HEK293T (cell line): ENCODE measurements at regions not wholly inside any gene's neighbourhood (a gene's known extent, or its start where the extent isn't known, plus 50 kb on each side); places are given as distances from the start of the nearest gene placed in this dataset.

ENCODE experiments used
- CTCF ChIA-PET: fragments of 350-600 bp; formaldehyde crosslinking; extraction: SDS; loops from one replicate; lab custom pipeline; 2021; ENCODE audit warnings: antibody characterized with exemption, inconsistent platforms; lab: Yijun Ruan, JAX
- POLR2A ChIA-PET: fragments of 350-600 bp; formaldehyde crosslinking; extraction: SDS; loops from one replicate; lab custom pipeline; 2020; ENCODE audit warnings: antibody characterized with exemption, inconsistent platforms; lab: Yijun Ruan, JAX
- DNase-seq: peaks from one replicate; pipeline ENCODE4 v3.0.0; 2012; ENCODE audit warnings: mixed read lengths; ENCODE audit errors: extremely low spot score
- ARNT ChIP-seq: fragments of 450-650 bp; IDR thresholded peaks from 2 replicates; pipeline ENCODE4 v1.6.1; 2017; ENCODE audit warnings: mild to moderate bottlenecking
- BHLHE40 ChIP-seq: fragments of 450-650 bp; IDR thresholded peaks from 2 replicates; pipeline ENCODE4 v1.6.1; 2016; ENCODE audit warnings: mild to moderate bottlenecking, moderate library complexity, borderline replicate concordance
- CTBP1 ChIP-seq: fragments of 450-650 bp; IDR thresholded peaks from 2 replicates; pipeline ENCODE4 v1.6.1; 2016; ENCODE audit warnings: borderline replicate concordance
- ELF4 ChIP-seq: fragments of 450-650 bp; IDR thresholded peaks from 2 replicates; pipeline ENCODE4 v1.6.1; 2017; ENCODE audit warnings: antibody characterized with exemption
- FOXA1 ChIP-seq: fragments of 450-650 bp; IDR thresholded peaks from 2 replicates; pipeline ENCODE4 v1.6.1; 2016; ENCODE audit warnings: mild to moderate bottlenecking
- FOXK2 ChIP-seq: fragments of 450-650 bp; IDR thresholded peaks from 2 replicates; pipeline ENCODE4 v1.6.1; 2016; ENCODE audit warnings: mild to moderate bottlenecking
- FOXM1 ChIP-seq: fragments of 450-650 bp; IDR thresholded peaks from 2 replicates; pipeline ENCODE4 v1.6.1; 2017; ENCODE audit warnings: mild to moderate bottlenecking, borderline replicate concordance
- HDGF ChIP-seq: fragments of 450-650 bp; IDR thresholded peaks from 2 replicates; pipeline ENCODE4 v1.6.1; 2017; ENCODE audit warnings: antibody characterized with exemption, borderline replicate concordance
- L3MBTL2 ChIP-seq: fragments of 450-650 bp; conservative IDR thresholded peaks from 2 replicates; pipeline ENCODE4 v1.6.1; 2016; ENCODE audit warnings: mild to moderate bottlenecking
- LEF1 ChIP-seq: fragments of 450-650 bp; IDR thresholded peaks from 2 replicates; pipeline ENCODE4 v1.6.1; 2017; ENCODE audit warnings: mild to moderate bottlenecking, borderline replicate concordance
- NFRKB ChIP-seq: fragments of 450-650 bp; IDR thresholded peaks from 2 replicates; pipeline ENCODE4 v1.6.1; 2016; ENCODE audit warnings: mild to moderate bottlenecking, moderate library complexity
- PKNOX1 ChIP-seq: fragments of 450-650 bp; IDR thresholded peaks from 2 replicates; pipeline ENCODE4 v1.6.1; 2016
- SP1 ChIP-seq: fragments of 450-650 bp; IDR thresholded peaks from 2 replicates; pipeline ENCODE4 v1.6.1; 2017
- SUZ12 ChIP-seq: fragments of 450-650 bp; IDR thresholded peaks from 2 replicates; pipeline ENCODE4 v1.6.1; 2016; ENCODE audit warnings: mild to moderate bottlenecking
- TARDBP ChIP-seq: fragments of 450-650 bp; IDR thresholded peaks from 2 replicates; pipeline ENCODE4 v1.6.1; 2016
- ZNF384 ChIP-seq: fragments of 450-650 bp; IDR thresholded peaks from 2 replicates; pipeline ENCODE4 v1.6.1; 2016

- POLR2A ChIA-PET: no interaction called here
- CTCF ChIA-PET: no interaction called here
- no peak for TF ChIP-seq NFRKB
- DNase-seq: no peak
Measured at GRCh38 chr13:108156749-108157148, 58.6 kb downstream of the LIG4 start.

GRCh38 chr13:108155185-108156106 is 59.9 kb downstream of the LIG4 start:
- peak; percentile 19 for DNase-seq
- ChIA-PET POLR2A (no interaction called here), CTCF (interaction anchor here (0.7 to 1.0 kb wide), 8 partner anchors 9 to 945 kb away, joined by 3 to 5 read pairs (median 3); no protein-coding TSS in a partner anchor)
- TF ChIP-seq BHLHE40 (no peak), FOXK2 (no peak), PKNOX1 (no peak), ZNF384 (peak; percentile 38; the same call in 1 of the 2 replicates), ELF4 (no peak), FOXA1 (no peak)

- TF ChIP-seq FOXK2 (no peak), BHLHE40 (no peak), FOXM1 (no peak), FOXA1 (no peak), TARDBP (no peak), CTBP1 (no peak), LEF1 (no peak), ZNF384 (no peak), ELF4 (no peak)
- ChIA-PET POLR2A (no interaction called here), CTCF (no interaction called here)
- no peak for DNase-seq
Measured at GRCh38 chr13:108154421-108154858, 60.9 kb downstream of the LIG4 start.

GRCh38 chr13:108146642-108147041 is 68.7 kb downstream of the LIG4 start:
- no peak for DNase-seq
- ChIA-PET CTCF (interaction anchor here (1.1 kb wide), 1 partner anchor 9 kb away, joined by 4 read pairs; no protein-coding TSS in a partner anchor), POLR2A (no interaction called here)
- TF ChIP-seq TARDBP (no peak), L3MBTL2 (no peak), SP1 (no peak), FOXK2 (no peak), FOXM1 (no peak), HDGF (no peak), ARNT (no peak), BHLHE40 (no peak), CTBP1 (no peak), PKNOX1 (no peak), SUZ12 (no peak), FOXA1 (no peak), ELF4 (no peak), NFRKB (no peak), LEF1 (no peak), ZNF384 (no peak)

GRCh38 chr13:108142702-108143436 is 72.5 kb downstream of the LIG4 start:
- DNase-seq: no peak
- ChIA-PET CTCF (no interaction called here), POLR2A (no interaction called here)
- no peak for TF ChIP-seq ARNT
- no peak for TF ChIP-seq NFRKB
- no peak for TF ChIP-seq L3MBTL2
- no peak for TF ChIP-seq HDGF
- no peak for TF ChIP-seq CTBP1
- TF ChIP-seq ZNF384: no peak
- no peak for TF ChIP-seq PKNOX1
- no peak for TF ChIP-seq ELF4
- no peak for TF ChIP-seq LEF1
- no peak for TF ChIP-seq TARDBP
- TF ChIP-seq FOXA1: no peak
- TF ChIP-seq SP1: no peak
- no peak for TF ChIP-seq FOXM1
- no peak for TF ChIP-seq FOXK2
- TF ChIP-seq BHLHE40: no peak
- no peak for TF ChIP-seq SUZ12

- TF ChIP-seq SP1 (no peak), ELF4 (no peak), TARDBP (no peak), FOXK2 (no peak), CTBP1 (no peak), FOXM1 (no peak), NFRKB (no peak), L3MBTL2 (no peak), FOXA1 (no peak), BHLHE40 (no peak), ARNT (no peak), LEF1 (no peak), ZNF384 (no peak), SUZ12 (no peak), PKNOX1 (no peak), HDGF (no peak)
- DNase-seq: no peak
- POLR2A ChIA-PET: no interaction called here
- CTCF ChIA-PET: no interaction called here
Measured at GRCh38 chr13:108137176-108137575, 78.2 kb downstream of the LIG4 start.
